Pancreas (tissue), 10 donors: ENCODE measurements at regions not wholly inside any gene's neighbourhood (a gene's known extent, or its start where the extent isn't known, plus 50 kb on each side); places are given as distances from the start of the nearest gene placed in this dataset.

Experiments
- ATAC-seq, 4 donors: fragments of 200-7000 bp; cut with Tn5 transposase; one replicate each; pipeline versions ENCODE4 v1.8.0 to v1.9.1; 2020; ENCODE audit warnings: mild to moderate bottlenecking in 4 of 4, moderate library complexity in 4 of 4
- DNase-seq, 6 donors: peaks; one replicate each; pipeline ENCODE4 v3.0.0-alpha.2; 2020
- FAIRE-seq: peaks from 2 replicates; lab custom pipeline; 2012; peaks lifted over from hg19 to GRCh38; lab: Jason Lieb, UNC
- H3K27ac ChIP-seq, 4 donors: fragments of 200-600 bp; sonication (generic); 1 replicate in 3 of 4; 2 replicates in 1 of 4; pipeline versions ENCODE4 v1.5.0 to v1.8.0; 2020
- H3K27me3 ChIP-seq, 4 donors: fragments of 200-600 bp; one replicate each; pipeline ENCODE4 v1.8.0; 2021
- H3K36me3 ChIP-seq, 3 donors: fragments of 200-600 bp; sonication (generic) in 1 of 3; one replicate each; pipeline versions ENCODE4 v1.5.0 to v1.8.0; 2020 to 2021
- H3K4me1 ChIP-seq, 3 donors: fragments of 200-600 bp; one replicate each; pipeline ENCODE4 v1.8.0; 2021
- H3K4me3 ChIP-seq, 4 donors: fragments of 200-600 bp; sonication (generic) in 2 of 4; one replicate each; pipeline versions ENCODE4 v1.5.0 to v1.8.0; 2020 to 2021
- H3K9me3 ChIP-seq, 4 donors: fragments of 200-600 bp; one replicate each; pipeline ENCODE4 v1.8.0; 2021
- CTCF ChIP-seq, 4 donors: fragments of 200-600 bp; sonication (generic) in 3 of 4; IDR thresholded peaks; one replicate each; pipeline versions ENCODE4 v1.5.0 to v1.8.0; 2021; ENCODE audit warnings: antibody characterized with exemption in 4 of 4
- WGBS, 2 donors: extraction: QIAGEN DNeasy Blood & Tissue Kit; methylation state at CpG; one replicate each; pipeline ENCODE4 v1.1.7; 2013; 5-methylcytosine and 5-hydroxymethylcytosine counted together
- intact Hi-C, 3 donors: fragments of 100-400 bp; cut with DNase I; formaldehyde crosslinking; loops; one replicate each; pipeline versions ENCODE4 v1.11.1 to v1.14.2; 2022
- donor health status: healthy with polysubstance abuse.
- donor health status: DM: no; HTN: no; CAD: no; lungs with moderate emphysema.
- donor health status: DM: no; HTN: no; CAD: no.
- donor health status: control.
- donor health status: control.
- donor health status: Bipolar disorder and iron deficiency.
- donor health status: DM: yes; HTN: yes; CAD: no.
- donor health status: DM: no; HTN: no; CAD: no.
- donor health status: DM: no; HTN: no; CAD: no.
- donor health status: DM: yes; HTN: yes; CAD: no.

- Histone ChIP-seq H3K4me3 (peak overlapping the region in 1 of 4 donors; percentile 43), H3K4me1 (peaks cover 13 to 38% (median 25%) of the 10 kb centered on the region in 3 donors), H3K9me3 (no peaks in the 10 kb centered on the region), H3K27me3 (no peaks in the 10 kb centered on the region), H3K27ac (peak overlapping the region in 1 of 4 donors; percentile 17), H3K36me3 (no peaks in the 10 kb centered on the region)
- WGBS, 2 donors = 43 to 53% methylated on average over 3 of the region's 3 CpGs
- TF ChIP-seq CTCF (IDR thresholded peaks at IDR 0.05) = no peak
- ATAC-seq (peak in 1 of 4 donors; percentile 12), FAIRE-seq (no peak), DNase-seq (no peak)
- intact Hi-C loops = no loop called here
Observed at GRCh38 chr7:130939321-130940095, 205.5 kb upstream of the KLF14 start.

- DNase-seq = no peak
- no peak for ATAC-seq
- H3K27ac ChIP-seq = peak overlapping the region in 3 of 4 donors; percentile 73 to 94 (median 84)
- peaks cover 13 to 40% (median 25%) of the 10 kb centered on the region in 3 donors for H3K4me1 ChIP-seq
- no peaks in the 10 kb centered on the region for H3K36me3 ChIP-seq
- no peaks in the 10 kb centered on the region for H3K9me3 ChIP-seq
- TF ChIP-seq CTCF (IDR thresholded peaks at IDR 0.05) = no peak
- peak overlapping the region in 2 of 4 donors; percentile 33 to 43 for H3K4me3 ChIP-seq
- FAIRE-seq = no peak
- 37 to 62% methylated on average over 2 of the region's 2 CpGs for WGBS, 2 donors
- H3K27me3 ChIP-seq = no peaks in the 10 kb centered on the region
- intact Hi-C loops = no loop called here
Observed at GRCh38 chr7:130940326-130940725, 206.3 kb upstream of the KLF14 start.

GRCh38 chr7:130940907-130941306 is 206.9 kb upstream of the KLF14 start:
- peaks cover 13 to 40% (median 25%) of the 10 kb centered on the region in 3 donors for H3K4me1 ChIP-seq
- no peak for DNase-seq
- no peaks in the 10 kb centered on the region for H3K36me3 ChIP-seq
- peak overlapping the region; percentile 51 to 94 (median 78) for H3K27ac ChIP-seq
- no peaks in the 10 kb centered on the region for H3K9me3 ChIP-seq
- no peak for TF ChIP-seq CTCF (IDR thresholded peaks at IDR 0.05)
- no peak for FAIRE-seq
- 19 to 26% methylated on average over 7 of the region's 7 CpGs for WGBS, 2 donors
- H3K27me3 ChIP-seq = no peaks in the 10 kb centered on the region
- ATAC-seq = peak in 3 of 4 donors; percentile 24 to 43 (median 38)
- intact Hi-C loops = no loop called here
- H3K4me3 ChIP-seq = peak overlapping the region; percentile 11 to 43 (median 37)

GRCh38 chr7:130941322-130942210 is 207.6 kb upstream of the KLF14 start:
- peaks cover 13 to 40% (median 25%) of the 10 kb centered on the region in 3 donors for H3K4me1 ChIP-seq
- ATAC-seq = peak; percentile 72 to 81 (median 80)

More at GRCh38 chr7:130941322-130942210, 207.6 kb upstream of the KLF14 start:
- H3K36me3 ChIP-seq = no peaks in the 10 kb centered on the region
- DNase-seq (peak; percentile 36 to 79 (median 66)), FAIRE-seq (no peak)
- 7 to 9% methylated on average over 20 of the region's 20 CpGs for WGBS, 2 donors
- no peaks in the 10 kb centered on the region for H3K9me3 ChIP-seq
- TF ChIP-seq CTCF (IDR thresholded peaks at IDR 0.05) = no peak
- peak overlapping the region; percentile 11 to 43 (median 37) for H3K4me3 ChIP-seq
- H3K27me3 ChIP-seq = no peaks in the 10 kb centered on the region
- peak overlapping the region; percentile 51 to 94 (median 78) for H3K27ac ChIP-seq
- intact Hi-C loops = no loop called here
